DOHH2 (cell line): ENCODE measurements at regions not wholly inside any gene's neighbourhood (a gene's known extent, or its start where the extent isn't known, plus 50 kb on each side); places are given as distances from the start of the nearest gene placed in this dataset.

Source experiments
- H3F3A ChIP-seq: fragments of 200-600 bp; sonication (generic), shearing (Covaris generic); 2 replicates; pipeline ENCODE4 v1.6.0; 2016; ENCODE audit warnings: antibody characterized with exemption, mild to moderate bottlenecking; ENCODE audit not compliant: control insufficient read depth, insufficient read depth
- H3K27ac ChIP-seq: fragments of 200-600 bp; sonication (generic); 2 replicates; pipeline ENCODE4 v1.5.1; 2014; ENCODE audit warnings: low read depth, mild to moderate bottlenecking, low read length, moderate library complexity
- H3K27me3 ChIP-seq: fragments of 200-600 bp; sonication (generic); 2 replicates; pipeline ENCODE4 v1.6.1; 2014; ENCODE audit warnings: mild to moderate bottlenecking, low read length, mixed read lengths; ENCODE audit not compliant: control insufficient read depth
- H3K36me3 ChIP-seq: fragments of 200-600 bp; sonication (generic); 2 replicates; pipeline ENCODE4 v1.6.1; 2014; ENCODE audit warnings: mild to moderate bottlenecking, low read length, moderate library complexity, mixed read lengths; ENCODE audit not compliant: control insufficient read depth
- H3K4me1 ChIP-seq: fragments of 200-600 bp; sonication (generic); 2 replicates; pipeline ENCODE4 v1.6.1; 2014; ENCODE audit warnings: mild to moderate bottlenecking, low read length, mixed read lengths; ENCODE audit not compliant: control insufficient read depth
- H3K4me2 ChIP-seq: fragments of 200-600 bp; sonication (generic); 2 replicates; pipeline ENCODE4 v1.6.0; 2014; ENCODE audit warnings: mild to moderate bottlenecking, low read length, moderate library complexity
- H3K4me3 ChIP-seq: fragments of 200-600 bp; sonication (generic); 2 replicates; pipeline ENCODE4 v1.5.1; 2014; ENCODE audit warnings: mild to moderate bottlenecking, low read length, mixed read lengths
- H3K79me2 ChIP-seq: fragments of 200-600 bp; sonication (generic); 2 replicates; pipeline ENCODE4 v1.6.1; 2014; ENCODE audit warnings: mild to moderate bottlenecking, low read length, mixed read lengths; ENCODE audit not compliant: control insufficient read depth
- H3K9me2 ChIP-seq: fragments of 200-600 bp; sonication (generic); replicated peaks from 2 replicates; pipeline ENCODE4 v1.6.1; 2014; ENCODE audit warnings: mild to moderate bottlenecking, low read length, mixed read lengths; ENCODE audit not compliant: control insufficient read depth
- H3K9me3 ChIP-seq: fragments of 200-600 bp; sonication (generic); 2 replicates; pipeline ENCODE4 v1.6.1; 2014; ENCODE audit warnings: antibody characterized with exemption, low read length, mixed read lengths; ENCODE audit not compliant: control insufficient read depth, insufficient read depth
- H4K20me1 ChIP-seq: fragments of 200-600 bp; sonication (generic); 2 replicates; pipeline ENCODE4 v1.6.0; 2014; ENCODE audit warnings: low read depth, mild to moderate bottlenecking, antibody characterized with exemption, low read length, moderate library complexity; ENCODE audit not compliant: control insufficient read depth, insufficient read depth
- EZH2phosphoT487 ChIP-seq: fragments of 200-600 bp; sonication (generic); IDR thresholded peaks from 2 replicates; pipeline ENCODE4 v1.6.1; 2017; ENCODE audit warnings: borderline replicate concordance, mild to moderate bottlenecking, antibody characterized with exemption, low read length, moderate library complexity, mixed read lengths
- TF ChIP-seq, protein P1 (sequence below): fragments of 200-600 bp; sonication (generic); IDR thresholded peaks from one replicate; pipeline ENCODE4 v1.5.1; 2014; ENCODE audit warnings: antibody characterized with exemption, mild to moderate bottlenecking, low read depth, low read length; ENCODE audit not compliant: poor library complexity, severe bottlenecking

DNA sequence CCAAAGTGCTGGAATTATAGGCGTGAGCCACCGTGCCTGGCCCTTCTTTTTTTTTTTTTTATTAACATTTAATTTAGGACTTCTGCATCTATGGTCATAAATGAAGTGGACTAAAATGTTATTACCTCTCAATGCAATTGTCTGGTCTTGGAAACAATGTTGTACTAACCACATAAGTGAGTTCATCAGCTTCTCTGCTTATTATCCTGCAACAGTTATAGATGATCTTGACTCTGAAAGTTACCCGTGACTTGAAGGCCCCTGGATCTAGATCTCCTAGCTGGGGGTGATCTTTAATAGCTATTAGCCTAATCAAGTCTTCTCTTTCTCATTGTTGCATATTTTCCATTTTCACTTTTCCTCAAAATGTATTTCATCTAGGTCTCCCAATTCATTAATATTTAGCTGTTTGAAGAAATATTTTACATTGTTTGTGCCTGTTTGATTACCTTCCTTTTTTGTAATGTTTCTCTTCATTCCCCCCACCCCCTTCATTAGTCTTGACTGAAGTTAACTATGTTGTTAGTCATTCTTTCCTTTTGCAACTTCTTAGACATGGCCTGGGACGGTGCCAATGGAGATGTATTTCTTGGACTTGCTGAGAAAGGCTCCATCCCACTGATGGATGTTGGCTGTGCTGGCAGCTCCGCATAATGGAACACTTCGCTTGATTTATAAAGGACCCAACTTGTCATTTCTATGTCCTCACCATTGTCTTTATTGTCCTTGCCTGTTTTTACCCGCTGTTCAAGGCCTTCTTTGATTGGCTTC lies 141.6 kb upstream of the RIOK3 start:
- no peaks in the 10 kb centered on the region for H3K27me3 ChIP-seq
- no peak for TF ChIP-seq EZH2phosphoT487
- TF ChIP-seq, protein P1, sequence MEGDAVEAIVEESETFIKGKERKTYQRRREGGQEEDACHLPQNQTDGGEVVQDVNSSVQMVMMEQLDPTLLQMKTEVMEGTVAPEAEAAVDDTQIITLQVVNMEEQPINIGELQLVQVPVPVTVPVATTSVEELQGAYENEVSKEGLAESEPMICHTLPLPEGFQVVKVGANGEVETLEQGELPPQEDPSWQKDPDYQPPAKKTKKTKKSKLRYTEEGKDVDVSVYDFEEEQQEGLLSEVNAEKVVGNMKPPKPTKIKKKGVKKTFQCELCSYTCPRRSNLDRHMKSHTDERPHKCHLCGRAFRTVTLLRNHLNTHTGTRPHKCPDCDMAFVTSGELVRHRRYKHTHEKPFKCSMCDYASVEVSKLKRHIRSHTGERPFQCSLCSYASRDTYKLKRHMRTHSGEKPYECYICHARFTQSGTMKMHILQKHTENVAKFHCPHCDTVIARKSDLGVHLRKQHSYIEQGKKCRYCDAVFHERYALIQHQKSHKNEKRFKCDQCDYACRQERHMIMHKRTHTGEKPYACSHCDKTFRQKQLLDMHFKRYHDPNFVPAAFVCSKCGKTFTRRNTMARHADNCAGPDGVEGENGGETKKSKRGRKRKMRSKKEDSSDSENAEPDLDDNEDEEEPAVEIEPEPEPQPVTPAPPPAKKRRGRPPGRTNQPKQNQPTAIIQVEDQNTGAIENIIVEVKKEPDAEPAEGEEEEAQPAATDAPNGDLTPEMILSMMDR: no peak
- H3K36me3 ChIP-seq: no peaks in the 10 kb centered on the region
- no peaks in the 10 kb centered on the region for H3K9me2 ChIP-seq
- H3K27ac ChIP-seq: no peak overlapping the region
- no peaks in the 10 kb centered on the region for H4K20me1 ChIP-seq
- peaks cover 16% of the 10 kb centered on the region for H3K4me1 ChIP-seq
- no peaks in the 10 kb centered on the region; the same call in 1 of the 2 replicates for H3K9me3 ChIP-seq
- no peak overlapping the region for H3K4me3 ChIP-seq
- H3F3A ChIP-seq: no peaks in the 10 kb centered on the region
- no peak overlapping the region for H3K4me2 ChIP-seq
- H3K79me2 ChIP-seq: no peaks in the 10 kb centered on the region

DNA sequence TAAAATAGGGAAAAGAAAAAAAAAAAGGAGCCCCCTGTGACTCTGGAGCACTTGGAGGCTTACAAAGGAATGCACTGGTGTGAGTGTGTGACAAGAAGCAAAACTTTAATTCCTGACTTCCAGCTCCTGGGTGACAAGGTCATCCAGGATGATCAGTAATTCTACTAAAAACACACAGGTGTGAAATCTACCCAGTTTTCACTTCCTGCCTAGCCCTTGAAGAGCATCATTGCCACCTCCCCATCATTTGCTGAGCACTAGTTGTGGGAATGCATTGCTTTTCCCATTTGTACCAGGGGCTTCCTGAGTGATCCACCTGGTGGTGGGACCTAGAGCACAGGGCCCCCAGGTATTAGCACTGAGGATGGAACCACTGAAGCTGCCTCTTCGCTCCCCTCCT lies 139.7 kb upstream of the RIOK3 start:
- Histone ChIP-seq H3K4me2 (no peak overlapping the region), H4K20me1 (no peaks in the 10 kb centered on the region), H3K79me2 (no peaks in the 10 kb centered on the region), H3K27ac (no peak overlapping the region), H3F3A (no peaks in the 10 kb centered on the region), H3K9me2 (no peaks in the 10 kb centered on the region), H3K4me1 (peaks cover 6% of the 10 kb centered on the region), H3K36me3 (no peaks in the 10 kb centered on the region), H3K27me3 (no peaks in the 10 kb centered on the region), H3K4me3 (no peak overlapping the region), H3K9me3 (no peaks in the 10 kb centered on the region; the same call in 1 of the 2 replicates)
- no peak for TF ChIP-seq EZH2phosphoT487
- TF ChIP-seq, protein P1: no peak

DNA sequence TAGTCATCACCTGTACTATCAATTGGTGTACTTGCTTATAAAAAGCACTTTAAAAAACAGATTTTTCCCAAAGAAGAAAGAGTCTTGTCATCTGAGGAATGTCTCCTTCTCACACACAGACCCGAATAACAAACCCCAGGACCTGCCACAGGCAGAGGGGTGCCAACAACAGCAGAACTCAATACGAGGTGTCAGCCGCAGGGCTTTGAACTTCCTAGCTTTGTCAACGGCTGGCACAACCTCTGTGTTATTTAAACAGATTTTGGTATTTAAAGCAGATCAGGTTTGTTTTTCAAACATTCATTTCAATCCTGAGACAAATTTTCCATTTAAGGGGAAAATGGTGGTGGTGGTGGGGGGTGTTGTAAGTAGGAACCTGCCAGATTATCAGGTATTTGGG lies 138.4 kb upstream of the RIOK3 start:
- H3K9me3 ChIP-seq: no peaks in the 10 kb centered on the region; the same call in 1 of the 2 replicates
- TF ChIP-seq, protein P1: no peak
- no peak for TF ChIP-seq EZH2phosphoT487
- H3K4me1 ChIP-seq: no peaks in the 10 kb centered on the region
- H3K79me2 ChIP-seq: no peaks in the 10 kb centered on the region
- no peak overlapping the region for H3K4me2 ChIP-seq
- H3K27me3 ChIP-seq: no peaks in the 10 kb centered on the region
- no peaks in the 10 kb centered on the region for H3K36me3 ChIP-seq
- no peak overlapping the region for H3K4me3 ChIP-seq
- no peaks in the 10 kb centered on the region for H3F3A ChIP-seq
- no peak overlapping the region for H3K27ac ChIP-seq
- H4K20me1 ChIP-seq: no peaks in the 10 kb centered on the region
- no peaks in the 10 kb centered on the region for H3K9me2 ChIP-seq
